Esophagus squamous epithelium (tissue), 4 donors: ENCODE measurements at regions not wholly inside any gene's neighbourhood (a gene's known extent, or its start where the extent isn't known, plus 50 kb on each side); places are given as distances from the start of the nearest gene placed in this dataset.

Experiments
- POLR2A ChIP-seq, 4 donors: fragments of 450-650 bp; IDR thresholded peaks; one replicate each; pipeline ENCODE4 v1.6.1; 2017; ENCODE audit warnings: antibody characterized with exemption in 4 of 4, mild to moderate bottlenecking in 4 of 4, moderate library complexity in 3 of 4
- TF ChIP-seq, protein P1 (sequence below), 6 experiments: fragments of 450-650 bp in 4 of 6; fragments of 200-600 bp in 2 of 6; sonication (generic) in 2 of 6; IDR thresholded peaks; one replicate each; pipeline ENCODE4 v1.5.1; 2016 to 2019; ENCODE audit warnings: antibody characterized with exemption in 6 of 6, mild to moderate bottlenecking in 4 of 6, moderate library complexity in 4 of 6

DNA sequence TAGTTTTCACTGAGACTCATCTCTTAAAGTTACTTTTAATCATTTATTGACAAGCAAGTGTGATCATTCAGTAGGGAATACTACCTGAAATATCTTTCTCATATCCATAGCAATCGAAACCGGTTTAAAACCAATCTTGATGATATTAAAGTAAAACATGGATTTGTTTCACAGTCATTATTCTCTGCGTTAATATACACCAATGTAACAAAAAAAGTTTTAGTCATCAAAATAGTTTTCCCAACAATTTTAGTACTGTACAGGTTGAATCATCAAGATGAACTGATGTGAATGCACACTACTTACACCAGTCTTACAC is 137.0 kb upstream of the KRAS start:
- TF ChIP-seq, protein P1, sequence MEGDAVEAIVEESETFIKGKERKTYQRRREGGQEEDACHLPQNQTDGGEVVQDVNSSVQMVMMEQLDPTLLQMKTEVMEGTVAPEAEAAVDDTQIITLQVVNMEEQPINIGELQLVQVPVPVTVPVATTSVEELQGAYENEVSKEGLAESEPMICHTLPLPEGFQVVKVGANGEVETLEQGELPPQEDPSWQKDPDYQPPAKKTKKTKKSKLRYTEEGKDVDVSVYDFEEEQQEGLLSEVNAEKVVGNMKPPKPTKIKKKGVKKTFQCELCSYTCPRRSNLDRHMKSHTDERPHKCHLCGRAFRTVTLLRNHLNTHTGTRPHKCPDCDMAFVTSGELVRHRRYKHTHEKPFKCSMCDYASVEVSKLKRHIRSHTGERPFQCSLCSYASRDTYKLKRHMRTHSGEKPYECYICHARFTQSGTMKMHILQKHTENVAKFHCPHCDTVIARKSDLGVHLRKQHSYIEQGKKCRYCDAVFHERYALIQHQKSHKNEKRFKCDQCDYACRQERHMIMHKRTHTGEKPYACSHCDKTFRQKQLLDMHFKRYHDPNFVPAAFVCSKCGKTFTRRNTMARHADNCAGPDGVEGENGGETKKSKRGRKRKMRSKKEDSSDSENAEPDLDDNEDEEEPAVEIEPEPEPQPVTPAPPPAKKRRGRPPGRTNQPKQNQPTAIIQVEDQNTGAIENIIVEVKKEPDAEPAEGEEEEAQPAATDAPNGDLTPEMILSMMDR (IDR thresholded peaks at IDR 0.05): no peak
- TF ChIP-seq POLR2A (IDR thresholded peaks at IDR 0.05): no peak
